HepG2 (cell line): ENCODE measurements at regions not wholly inside any gene's neighbourhood (a gene's known extent, or its start where the extent isn't known, plus 50 kb on each side); places are given as distances from the start of the nearest gene placed in this dataset.

Experiments used
- ATAC-seq: fragments of 200-7000 bp; cut with Tn5 transposase; 3 replicates; pipeline ENCODE4 v1.9.1; 2020; ENCODE audit warnings: mild to moderate bottlenecking, moderate library complexity
- BruUV-seq: library from RNA; stranded (reverse); fragments of 400-500 nt; replicated peaks from 2 replicates; lab custom pipeline; 2021; lab: Mats Ljungman, UMichigan
- CTCF ChIA-PET: fragments of 300-600 bp; formaldehyde crosslinking; extraction: SDS; loops from one replicate; lab custom pipeline; 2021; ENCODE audit warnings: low total read pairs, inconsistent platforms, low intra/inter-chr PET ratio; lab: Yijun Ruan, JAX
- POLR2A ChIA-PET: fragments of 350-600 bp; sonication (Branson Sonifier 250); formaldehyde crosslinking; loops from one replicate; lab custom pipeline; 2020; ENCODE audit warnings: antibody characterized with exemption, inconsistent platforms; lab: Yijun Ruan, JAX
- DNase-seq: peaks from one replicate; pipeline ENCODE4 v3.0.0-alpha.2; 2015; ENCODE audit warnings: low spot score
- FAIRE-seq: peaks from 3 replicates; lab custom pipeline; 2011; peaks lifted over from hg19 to GRCh38; lab: Jason Lieb, UNC
- H2AFZ ChIP-seq: one replicate; pipeline ENCODE4 v1.6.1; 2011; ENCODE audit warnings: low read length, inconsistent platforms
- H3K27ac ChIP-seq: fragments of 300-600 bp; 3 replicates; pipeline ENCODE4 v1.8.0; 2011; ENCODE audit warnings: mixed run types, mild to moderate bottlenecking, mixed read lengths, low read length, inconsistent platforms; ENCODE audit not compliant: insufficient read depth; ENCODE audit errors: extremely low read length
- H3K27me3 ChIP-seq, 2 experiments: fragments of 200-600 bp in 1 of 2; 2 replicates in 1 of 2; 3 replicates in 1 of 2; pipeline versions ENCODE4 v1.6.0 to v1.8.0; 2011; ENCODE audit warnings: low read length in 2 of 2, mild to moderate bottlenecking in 2 of 2, moderate library complexity in 2 of 2, inconsistent platforms in 1 of 2; ENCODE audit not compliant: insufficient read depth in 2 of 2, control insufficient read depth in 1 of 2
- H3K36me3 ChIP-seq, 2 experiments: fragments of 200-600 bp in 1 of 2; replicated peaks in 1 of 2; 2 replicates in 1 of 2; 3 replicates in 1 of 2; pipeline versions ENCODE4 v1.5.1 to v1.8.0; 2011; ENCODE audit warnings: low read length in 2 of 2, inconsistent platforms in 1 of 2; ENCODE audit not compliant: insufficient read depth in 2 of 2, control insufficient read depth in 1 of 2
- H3K4me1 ChIP-seq: 2 replicates; pipeline ENCODE4 v1.5.1; 2012; ENCODE audit warnings: low read length, inconsistent platforms; ENCODE audit not compliant: insufficient read depth
- H3K4me2 ChIP-seq: 2 replicates; pipeline ENCODE4 v1.6.0; 2011; ENCODE audit warnings: low read depth, low read length, inconsistent platforms
- H3K4me3 ChIP-seq, 3 experiments: fragments of 200-600 bp in 1 of 3; sonication (generic), shearing (Covaris generic) in 1 of 3; replicated peaks in 1 of 3; 2 replicates each; pipeline ENCODE4 v1.5.1; 2011 to 2016; ENCODE audit warnings: low read length in 3 of 3, inconsistent platforms in 2 of 3, low read depth in 2 of 3, mild to moderate bottlenecking in 2 of 3, control low read depth in 1 of 3, mixed read lengths in 1 of 3; ENCODE audit not compliant: insufficient read depth in 1 of 3
- H3K79me2 ChIP-seq: one replicate; pipeline ENCODE4 v1.6.1; 2011; ENCODE audit warnings: low read length, inconsistent platforms; ENCODE audit not compliant: insufficient read depth
- H3K9ac ChIP-seq: 2 replicates; pipeline ENCODE4 v1.6.0; 2011; ENCODE audit warnings: mild to moderate bottlenecking, low read depth, low read length, inconsistent platforms; ENCODE audit not compliant: insufficient read depth
- H3K9me3 ChIP-seq: 2 replicates; pipeline ENCODE4 v1.5.1; 2012; ENCODE audit warnings: mild to moderate bottlenecking, low read length
- H4K20me1 ChIP-seq: 2 replicates; pipeline ENCODE4 v1.6.0; 2011; ENCODE audit warnings: inconsistent platforms, mild to moderate bottlenecking, low read length, moderate library complexity; ENCODE audit not compliant: insufficient read depth
- CC2D1A ChIP-seq: sonication (generic); formaldehyde crosslinking; IDR thresholded peaks from 2 replicates; pipeline ENCODE4 v1.8.1; 2023; ENCODE audit warnings: mild to moderate bottlenecking, missing genetic modification reagents
- CENPX ChIP-seq: sonication (generic); formaldehyde crosslinking; IDR thresholded peaks from 2 replicates; pipeline ENCODE4 v1.9.0; 2021; ENCODE audit warnings: mild to moderate bottlenecking, missing genetic modification reagents, moderate library complexity
- CREB1 ChIP-seq, 2 experiments: fragments of 450-650 bp in 1 of 2; IDR thresholded peaks; 2 replicates each; pipeline ENCODE4 v1.6.1; 2016 to 2017; ENCODE audit warnings: control low read depth in 1 of 2, mild to moderate bottlenecking in 1 of 2, missing compliant biosample characterization in 1 of 2, missing genetic modification characterization in 1 of 2
- HNRNPH1 ChIP-seq: fragments of 200-400 bp; formaldehyde crosslinking; optimal IDR thresholded peaks from 2 replicates; pipeline ENCODE3; 2017; ENCODE audit warnings: mild to moderate bottlenecking, low read depth, low read length
- MIER2 ChIP-seq: IDR thresholded peaks from 2 replicates; pipeline ENCODE4 v1.6.1; 2016; ENCODE audit warnings: missing biosample characterization, missing genetic modification reagents
- MTA1 ChIP-seq: sonication (generic); formaldehyde crosslinking; IDR thresholded peaks from 2 replicates; pipeline ENCODE4 v1.4.0; 2020; ENCODE audit warnings: missing genetic modification reagents, mild to moderate bottlenecking, borderline replicate concordance
- NCOA5 ChIP-seq: sonication (generic); formaldehyde crosslinking; IDR thresholded peaks from 2 replicates; pipeline ENCODE4 v1.4.0; 2020; ENCODE audit warnings: missing genetic modification reagents
- POLR2G ChIP-seq: fragments of 200-400 bp; formaldehyde crosslinking; IDR thresholded peaks from 2 replicates; pipeline ENCODE4 v1.6.1; 2018; ENCODE audit warnings: mild to moderate bottlenecking, low read depth, low read length, moderate library complexity
- PRPF4 ChIP-seq: fragments of 200-400 bp; formaldehyde crosslinking; IDR thresholded peaks from 2 replicates; pipeline ENCODE4 v1.6.1; 2016; ENCODE audit warnings: low read length, low read depth; ENCODE audit not compliant: poor library complexity, severe bottlenecking
- TOE1 ChIP-seq: sonication (generic); formaldehyde crosslinking; IDR thresholded peaks from 2 replicates; pipeline ENCODE4 v1.4.0; 2020; ENCODE audit warnings: mild to moderate bottlenecking, missing genetic modification reagents
- ZBTB42 ChIP-seq: sonication (generic); formaldehyde crosslinking; IDR thresholded peaks from 2 replicates; pipeline ENCODE4 v1.5.0; 2020; ENCODE audit warnings: mild to moderate bottlenecking, missing genetic modification reagents
- ZFAT ChIP-seq: sonication (generic); formaldehyde crosslinking; conservative IDR thresholded peaks from 2 replicates; pipeline ENCODE4 v1.8.1; 2023; ENCODE audit warnings: missing genetic modification reagents, inconsistent platforms
- WGBS: methylation state at CpG from one replicate; pipeline ENCODE4 v1.1.6; 2017; ENCODE audit warnings: low lambda C conversion rate; 5-methylcytosine and 5-hydroxymethylcytosine counted together
- in situ Hi-C: cut with HindIII; loops from 2 replicates; pipeline ENCODE4 v1.10.0; 2017; ENCODE audit warnings: low pct_unique_long_range_greater_than_20kb; ENCODE audit not compliant: extremely low pct_ligation_motif_present
- intact Hi-C: fragments of 100-400 bp; cut with micrococcal nuclease; formaldehyde crosslinking; loops from one replicate; pipeline ENCODE4 v1.10.0; 2022; ENCODE audit not compliant: unreplicated experiment
- TF ChIP-seq, protein P1 (sequence below): sonication (generic); formaldehyde crosslinking; IDR thresholded peaks from 2 replicates; pipeline ENCODE4 v1.8.1; 2023; ENCODE audit warnings: mild to moderate bottlenecking, missing genetic modification reagents, borderline replicate concordance
- TF ChIP-seq, protein P2 (sequence below): sonication (generic); formaldehyde crosslinking; IDR thresholded peaks from 2 replicates; pipeline ENCODE4 v1.4.0; 2020; ENCODE audit warnings: missing genetic modification reagents
- TF ChIP-seq, protein P3 (sequence below): IDR thresholded peaks from 2 replicates; pipeline ENCODE4 v1.6.1; 2016; ENCODE audit warnings: missing genetic modification reagents, missing compliant biosample characterization
- TF ChIP-seq, protein P4 (sequence below): sonication (generic); formaldehyde crosslinking; IDR thresholded peaks from 2 replicates; pipeline ENCODE4 v1.4.0; 2020; ENCODE audit warnings: missing genetic modification reagents, low read depth, mild to moderate bottlenecking, borderline replicate concordance
- TF ChIP-seq, protein P5 (sequence below): sonication (generic); formaldehyde crosslinking; IDR thresholded peaks from 2 replicates; pipeline ENCODE4 v1.4.0; 2020; ENCODE audit warnings: mild to moderate bottlenecking, missing genetic modification reagents, borderline replicate concordance

DNA sequence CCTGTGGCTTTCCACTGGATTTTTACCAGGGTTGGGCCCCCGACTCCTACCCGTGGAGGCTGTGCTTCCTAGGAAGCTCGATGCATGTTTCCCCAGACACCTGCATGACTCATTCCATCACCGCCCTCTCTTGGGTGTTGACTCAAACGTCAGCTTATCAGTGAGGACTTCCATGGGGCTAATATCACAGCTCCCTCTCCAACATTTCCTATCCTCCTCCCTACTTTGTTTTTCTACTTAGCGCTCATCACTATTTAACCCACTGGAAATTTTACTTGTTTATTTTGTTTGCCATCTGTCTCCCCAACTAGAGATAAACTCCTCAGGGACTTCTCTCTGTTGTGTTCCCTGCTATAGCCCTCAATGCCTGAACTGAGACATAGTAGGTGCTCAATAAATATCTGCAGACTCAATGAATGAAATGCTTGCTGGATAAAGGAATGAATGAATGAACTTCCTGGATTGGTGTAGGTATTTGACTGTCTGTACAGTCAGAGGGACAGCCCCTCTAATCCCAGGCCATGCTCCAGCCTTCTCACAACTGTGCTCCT lies 55.9 kb upstream of the EPCAM start:
- BruUV-seq, result no TSS peak
- H3K9me3 ChIP-seq, result no peaks in the 10 kb centered on the region
- peak; percentile 53 for ATAC-seq
- H2AFZ ChIP-seq, result no peak overlapping the region
- no peaks in the 10 kb centered on the region for H3K79me2 ChIP-seq
- ChIA-PET POLR2A (interaction anchor here (0.7 to 2.1 kb wide), 8 partner anchors 9 to 343 kb away, joined by 3 to 12 read pairs (median 4); no protein-coding TSS in a partner anchor), CTCF (no interaction called here)
- in situ Hi-C loops, result no loop called here
- peaks cover 76% of the 10 kb centered on the region for H3K4me1 ChIP-seq
- H3K9ac ChIP-seq, result no peak overlapping the region
- H3K27me3 ChIP-seq, result no peaks in the 10 kb centered on the region
- intact Hi-C loops, result no loop called here
- H3K36me3 ChIP-seq, result no peaks in the 10 kb centered on the region
- under 1% methylated on average over 6 of the region's 6 CpGs for WGBS
- DNase-seq, result peak; percentile 92
- H4K20me1 ChIP-seq, result no peaks in the 10 kb centered on the region
- no peak overlapping the region for H3K4me3 ChIP-seq
- H3K4me2 ChIP-seq, result peak overlapping the region; percentile 24; the same call in 1 of the 2 replicates
- peak overlapping the region; percentile 11 for H3K27ac ChIP-seq
- FAIRE-seq, result peak; percentile 79
- TF ChIP-seq, protein P1, sequence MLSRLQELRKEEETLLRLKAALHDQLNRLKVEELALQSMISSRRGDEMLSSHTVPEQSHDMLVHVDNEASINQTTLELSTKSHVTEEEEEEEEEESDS, result no peak
- TF ChIP-seq, protein P2, sequence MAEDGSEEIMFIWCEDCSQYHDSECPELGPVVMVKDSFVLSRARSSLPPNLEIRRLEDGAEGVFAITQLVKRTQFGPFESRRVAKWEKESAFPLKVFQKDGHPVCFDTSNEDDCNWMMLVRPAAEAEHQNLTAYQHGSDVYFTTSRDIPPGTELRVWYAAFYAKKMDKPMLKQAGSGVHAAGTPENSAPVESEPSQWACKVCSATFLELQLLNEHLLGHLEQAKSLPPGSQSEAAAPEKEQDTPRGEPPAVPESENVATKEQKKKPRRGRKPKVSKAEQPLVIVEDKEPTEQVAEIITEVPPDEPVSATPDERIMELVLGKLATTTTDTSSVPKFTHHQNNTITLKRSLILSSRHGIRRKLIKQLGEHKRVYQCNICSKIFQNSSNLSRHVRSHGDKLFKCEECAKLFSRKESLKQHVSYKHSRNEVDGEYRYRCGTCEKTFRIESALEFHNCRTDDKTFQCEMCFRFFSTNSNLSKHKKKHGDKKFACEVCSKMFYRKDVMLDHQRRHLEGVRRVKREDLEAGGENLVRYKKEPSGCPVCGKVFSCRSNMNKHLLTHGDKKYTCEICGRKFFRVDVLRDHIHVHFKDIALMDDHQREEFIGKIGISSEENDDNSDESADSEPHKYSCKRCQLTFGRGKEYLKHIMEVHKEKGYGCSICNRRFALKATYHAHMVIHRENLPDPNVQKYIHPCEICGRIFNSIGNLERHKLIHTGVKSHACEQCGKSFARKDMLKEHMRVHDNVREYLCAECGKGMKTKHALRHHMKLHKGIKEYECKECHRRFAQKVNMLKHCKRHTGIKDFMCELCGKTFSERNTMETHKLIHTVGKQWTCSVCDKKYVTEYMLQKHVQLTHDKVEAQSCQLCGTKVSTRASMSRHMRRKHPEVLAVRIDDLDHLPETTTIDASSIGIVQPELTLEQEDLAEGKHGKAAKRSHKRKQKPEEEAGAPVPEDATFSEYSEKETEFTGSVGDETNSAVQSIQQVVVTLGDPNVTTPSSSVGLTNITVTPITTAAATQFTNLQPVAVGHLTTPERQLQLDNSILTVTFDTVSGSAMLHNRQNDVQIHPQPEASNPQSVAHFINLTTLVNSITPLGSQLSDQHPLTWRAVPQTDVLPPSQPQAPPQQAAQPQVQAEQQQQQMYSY, result no peak
- TF ChIP-seq PRPF4, result no peak
- peak; percentile 51 for TF ChIP-seq CREB1 (IDR thresholded peaks at IDR 0.05)
- TF ChIP-seq CREB1 (CRISPR knock-in tag; IDR thresholded peaks at IDR 0.05), result peak; percentile 71
- no peak for TF ChIP-seq MIER2 (CRISPR knock-in tag)
- no peak for TF ChIP-seq MTA1 (CRISPR knock-in tag)
- no peak for TF ChIP-seq NCOA5 (CRISPR knock-in tag)
- TF ChIP-seq ZBTB42, result no peak
- TF ChIP-seq, protein P3, sequence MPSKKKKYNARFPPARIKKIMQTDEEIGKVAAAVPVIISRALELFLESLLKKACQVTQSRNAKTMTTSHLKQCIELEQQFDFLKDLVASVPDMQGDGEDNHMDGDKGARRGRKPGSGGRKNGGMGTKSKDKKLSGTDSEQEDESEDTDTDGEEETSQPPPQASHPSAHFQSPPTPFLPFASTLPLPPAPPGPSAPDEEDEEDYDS (CRISPR knock-in tag), result peak; percentile 51; the same call in 1 of the 2 replicates
- no peak for TF ChIP-seq HNRNPH1
- TF ChIP-seq ZFAT (CRISPR knock-in tag), result no peak
- TF ChIP-seq CC2D1A (CRISPR knock-in tag), result no peak
- TF ChIP-seq, protein P4, sequence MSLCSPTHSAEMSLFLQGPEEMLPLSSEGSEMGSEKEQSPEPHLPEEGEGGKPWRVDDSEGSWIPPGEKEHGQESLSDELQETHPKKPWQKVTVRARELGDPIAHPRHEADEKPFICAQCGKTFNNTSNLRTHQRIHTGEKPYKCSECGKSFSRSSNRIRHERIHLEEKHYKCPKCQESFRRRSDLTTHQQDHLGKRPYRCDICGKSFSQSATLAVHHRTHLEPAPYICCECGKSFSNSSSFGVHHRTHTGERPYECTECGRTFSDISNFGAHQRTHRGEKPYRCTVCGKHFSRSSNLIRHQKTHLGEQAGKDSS, result peak; percentile 58; the same call in 1 of the 2 replicates
- no peak for TF ChIP-seq CENPX (CRISPR knock-in tag)
- TF ChIP-seq TOE1, result no peak
- TF ChIP-seq, protein P5, sequence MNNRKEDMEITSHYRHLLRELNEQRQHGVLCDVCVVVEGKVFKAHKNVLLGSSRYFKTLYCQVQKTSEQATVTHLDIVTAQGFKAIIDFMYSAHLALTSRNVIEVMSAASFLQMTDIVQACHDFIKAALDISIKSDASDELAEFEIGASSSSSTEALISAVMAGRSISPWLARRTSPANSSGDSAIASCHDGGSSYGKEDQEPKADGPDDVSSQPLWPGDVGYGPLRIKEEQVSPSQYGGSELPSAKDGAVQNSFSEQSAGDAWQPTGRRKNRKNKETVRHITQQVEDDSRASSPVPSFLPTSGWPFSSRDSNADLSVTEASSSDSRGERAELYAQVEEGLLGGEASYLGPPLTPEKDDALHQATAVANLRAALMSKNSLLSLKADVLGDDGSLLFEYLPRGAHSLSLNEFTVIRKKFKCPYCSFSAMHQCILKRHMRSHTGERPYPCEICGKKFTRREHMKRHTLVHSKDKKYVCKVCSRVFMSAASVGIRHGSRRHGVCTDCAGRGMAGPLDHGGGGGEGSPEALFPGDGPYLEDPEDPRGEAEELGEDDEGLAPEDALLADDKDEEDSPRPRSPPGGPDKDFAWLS (CRISPR knock-in tag), result no peak
- no peak for TF ChIP-seq POLR2G
